Erythroblast (primary cell): ENCODE measurements at regions not wholly inside any gene's neighbourhood (a gene's known extent, or its start where the extent isn't known, plus 50 kb on each side); places are given as distances from the start of the nearest gene placed in this dataset.

Experiments
- GATA1 ChIP-seq: IDR thresholded peaks from 2 replicates; pipeline ENCODE4 v1.6.1; 2011; ENCODE audit warnings: low read depth, mild to moderate bottlenecking, control low read depth, low read length, moderate library complexity
- POLR2A ChIP-seq: IDR thresholded peaks from 2 replicates; pipeline ENCODE4 v1.6.1; 2011; ENCODE audit warnings: mild to moderate bottlenecking, low read length

DNA sequence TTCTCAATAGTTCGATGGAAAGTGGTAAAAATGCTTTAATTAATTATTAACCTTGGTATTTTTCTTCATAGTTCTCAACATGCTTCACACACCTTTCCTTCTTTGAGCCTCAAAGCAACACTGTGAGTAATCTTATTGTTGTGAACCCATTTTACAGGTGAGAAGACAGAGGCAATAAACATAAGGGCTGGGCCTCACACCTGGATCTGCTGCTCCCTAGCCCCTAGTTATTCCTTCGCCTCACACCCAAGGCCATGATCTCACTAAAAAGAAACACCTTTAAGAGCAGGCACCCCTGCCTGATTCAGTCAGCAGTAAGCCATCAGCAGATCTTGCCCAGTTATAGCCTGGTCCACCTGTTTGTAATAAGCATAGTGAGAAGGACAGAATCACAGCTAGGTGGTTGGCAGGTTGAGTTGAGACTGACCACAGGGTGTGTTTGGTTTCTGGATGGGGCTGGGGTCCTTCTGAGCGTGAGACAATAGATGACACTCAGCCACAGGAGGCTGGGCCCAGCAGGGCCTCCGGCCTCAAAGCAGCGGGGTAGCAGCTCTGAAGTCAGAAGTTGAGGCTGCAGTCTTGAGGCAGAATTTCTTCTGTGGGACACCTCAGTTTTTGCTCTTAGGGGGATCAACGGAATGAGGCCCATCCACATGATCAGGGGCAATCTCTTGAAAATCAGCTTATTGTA lies 203.9 kb downstream of the RHOU start:
- TF ChIP-seq POLR2A: no peak
- TF ChIP-seq GATA1: no peak
